D721Med (cell line): ENCODE measurements at regions not wholly inside any gene's neighbourhood (a gene's known extent, or its start where the extent isn't known, plus 50 kb on each side); places are given as distances from the start of the nearest gene placed in this dataset.

Experiments used
- DNase-seq: peaks from one replicate; pipeline ENCODE4 v3.0.0; 2011; ENCODE audit warnings: low spot score; ENCODE audit not compliant: insufficient read length
- FAIRE-seq: peaks from 2 replicates; lab custom pipeline; 2011; peaks lifted over from hg19 to GRCh38; lab: Jason Lieb, UNC
- TF ChIP-seq, protein P1 (sequence below): IDR thresholded peaks from 2 replicates; pipeline ENCODE4 v1.5.1; 2012; ENCODE audit warnings: mild to moderate bottlenecking, control low read depth; ENCODE audit not compliant: insufficient read depth; ENCODE audit errors: missing control alignments

DNA sequence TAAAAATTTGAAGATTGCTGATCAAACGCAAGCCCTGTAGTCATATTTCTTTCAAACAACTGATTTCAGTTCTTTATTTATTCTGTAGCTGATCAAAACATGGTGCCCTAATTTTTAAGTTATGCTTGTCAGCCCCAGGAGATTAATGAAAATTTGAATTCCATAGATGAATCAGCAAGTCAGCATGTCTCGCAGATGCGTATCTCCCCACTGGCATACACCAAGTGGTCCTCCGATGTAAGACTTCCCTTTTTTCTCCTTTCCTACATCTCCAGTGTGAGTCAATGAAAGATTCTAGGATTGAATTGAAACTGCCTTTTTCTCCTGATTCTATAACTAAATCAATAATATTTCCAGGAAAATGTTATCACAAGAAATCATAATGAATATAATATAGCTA is 539.6 kb upstream of the NOX3 start:
- TF ChIP-seq, protein P1, sequence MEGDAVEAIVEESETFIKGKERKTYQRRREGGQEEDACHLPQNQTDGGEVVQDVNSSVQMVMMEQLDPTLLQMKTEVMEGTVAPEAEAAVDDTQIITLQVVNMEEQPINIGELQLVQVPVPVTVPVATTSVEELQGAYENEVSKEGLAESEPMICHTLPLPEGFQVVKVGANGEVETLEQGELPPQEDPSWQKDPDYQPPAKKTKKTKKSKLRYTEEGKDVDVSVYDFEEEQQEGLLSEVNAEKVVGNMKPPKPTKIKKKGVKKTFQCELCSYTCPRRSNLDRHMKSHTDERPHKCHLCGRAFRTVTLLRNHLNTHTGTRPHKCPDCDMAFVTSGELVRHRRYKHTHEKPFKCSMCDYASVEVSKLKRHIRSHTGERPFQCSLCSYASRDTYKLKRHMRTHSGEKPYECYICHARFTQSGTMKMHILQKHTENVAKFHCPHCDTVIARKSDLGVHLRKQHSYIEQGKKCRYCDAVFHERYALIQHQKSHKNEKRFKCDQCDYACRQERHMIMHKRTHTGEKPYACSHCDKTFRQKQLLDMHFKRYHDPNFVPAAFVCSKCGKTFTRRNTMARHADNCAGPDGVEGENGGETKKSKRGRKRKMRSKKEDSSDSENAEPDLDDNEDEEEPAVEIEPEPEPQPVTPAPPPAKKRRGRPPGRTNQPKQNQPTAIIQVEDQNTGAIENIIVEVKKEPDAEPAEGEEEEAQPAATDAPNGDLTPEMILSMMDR, result no peak
- DNase-seq (no peak), FAIRE-seq (no peak)

DNA sequence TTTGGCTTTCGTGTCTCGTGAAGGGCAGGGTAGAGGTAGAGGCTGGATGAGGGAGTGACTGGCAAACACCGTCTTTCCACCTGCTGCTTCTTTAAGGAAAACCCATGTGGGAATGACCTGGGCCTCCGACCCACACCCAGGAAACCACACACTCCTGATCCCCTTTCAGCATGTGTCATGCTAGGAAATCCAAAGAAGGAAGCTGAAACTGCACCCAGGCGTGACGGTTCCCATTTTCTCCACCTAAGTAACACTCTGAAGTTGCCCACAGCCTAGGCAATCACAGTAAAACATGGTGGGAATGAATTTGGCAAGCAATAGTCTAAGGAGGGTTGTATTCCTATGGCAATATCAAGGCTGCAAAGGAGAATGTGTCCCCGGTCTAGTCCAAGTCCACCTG is 538.4 kb upstream of the NOX3 start:
- FAIRE-seq (no peak), DNase-seq (no peak)
- TF ChIP-seq, protein P1, result no peak

DNA sequence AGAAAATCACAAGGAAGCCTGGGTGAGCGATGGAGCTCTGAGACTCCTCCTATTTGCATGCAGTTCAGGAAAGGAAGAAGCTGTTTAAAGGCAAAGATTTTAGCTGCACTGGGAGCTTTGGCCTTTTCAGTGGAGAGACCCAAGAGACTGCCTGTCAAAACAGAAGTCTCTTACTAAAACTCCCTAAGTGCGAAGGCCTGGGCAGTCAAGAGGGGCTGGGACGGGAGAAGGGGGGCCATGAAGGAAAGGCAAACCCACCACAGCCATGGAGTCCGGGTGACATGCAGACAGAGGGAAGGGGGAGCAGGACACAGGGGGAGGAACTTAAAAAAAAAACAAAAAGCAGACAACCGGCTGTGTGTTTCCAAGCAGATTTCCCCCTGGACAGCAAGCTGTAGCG is 537.6 kb upstream of the NOX3 start:
- FAIRE-seq (no peak), DNase-seq (no peak)
- TF ChIP-seq, protein P1, result no peak

DNA sequence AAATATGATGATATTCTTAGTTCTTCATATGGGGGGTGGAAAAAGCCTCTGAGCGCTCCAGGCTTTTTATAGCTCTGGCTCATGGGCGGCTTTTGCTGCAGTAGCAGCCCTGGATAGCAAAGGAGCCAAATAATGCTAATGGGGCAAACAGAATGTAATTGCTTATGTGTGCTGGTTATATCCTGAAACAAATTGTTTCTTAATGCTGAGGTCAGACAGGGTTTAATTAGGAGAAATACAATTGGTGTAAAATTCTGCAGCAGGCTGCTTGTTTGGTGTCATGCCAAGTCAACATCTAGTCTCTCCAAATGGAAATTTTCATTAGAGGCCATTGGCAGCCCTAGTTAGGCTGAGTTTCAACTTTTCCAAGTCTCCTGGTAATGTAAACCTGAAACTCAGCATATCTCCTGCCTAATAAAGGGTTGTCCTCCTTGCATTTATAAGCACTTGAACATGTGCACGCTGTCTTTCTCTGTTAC is 530.1 kb upstream of the NOX3 start:
- no peak for DNase-seq
- TF ChIP-seq, protein P1, result no peak
- FAIRE-seq, result no peak

DNA sequence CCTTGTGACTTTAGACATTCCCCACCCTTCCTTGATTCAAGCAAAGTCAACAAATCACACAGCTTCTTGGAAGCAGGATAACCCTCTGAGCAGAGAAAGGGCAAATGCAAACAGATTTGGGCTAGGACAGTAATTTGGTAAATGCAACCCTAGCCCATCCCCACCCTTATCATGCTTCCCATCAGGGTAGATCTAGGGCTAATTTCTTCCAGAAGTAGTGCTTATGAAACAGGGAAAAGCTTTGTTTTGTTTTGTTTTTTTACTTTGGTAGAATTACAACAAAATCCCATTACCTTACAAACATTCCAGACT is 525.1 kb upstream of the NOX3 start:
- TF ChIP-seq, protein P1, result no peak
- DNase-seq, result no peak
- no peak for FAIRE-seq

DNA sequence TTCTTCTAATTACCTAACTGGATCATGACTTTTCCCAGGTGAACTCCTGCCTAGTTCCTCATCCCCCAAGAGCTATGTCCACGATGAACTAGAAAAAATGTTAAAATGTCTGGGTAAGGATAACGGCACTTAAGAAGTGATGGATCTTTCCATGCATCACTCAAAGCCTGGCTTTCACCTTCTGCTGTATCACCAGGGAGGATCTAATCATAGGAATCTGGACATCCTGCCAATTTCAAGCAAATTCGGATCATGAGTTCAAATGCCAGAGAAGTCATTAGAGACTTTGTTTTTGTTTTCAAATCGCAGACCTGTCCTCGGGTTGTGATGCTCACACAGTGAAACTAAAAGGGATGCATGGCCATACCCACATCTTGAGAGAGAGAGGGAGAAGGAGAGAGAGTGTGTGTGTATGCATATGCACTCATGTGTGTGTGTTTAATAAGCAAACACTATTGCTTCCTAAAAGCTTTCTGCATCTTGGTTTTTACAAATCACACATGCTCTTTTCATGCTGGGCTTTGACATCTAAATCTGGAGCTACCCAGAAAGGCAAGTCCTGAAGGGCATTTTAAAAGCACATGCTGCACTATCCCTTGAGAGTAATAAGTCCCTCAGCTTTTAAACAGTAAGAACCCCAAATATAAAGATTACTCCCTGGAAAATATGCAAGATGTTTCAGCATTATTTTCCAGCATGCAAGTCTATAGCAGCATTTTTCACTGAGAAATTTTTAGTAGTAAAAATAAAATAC is 524.6 kb upstream of the NOX3 start:
- TF ChIP-seq, protein P1, result no peak
- DNase-seq, result no peak
- FAIRE-seq, result no peak

DNA sequence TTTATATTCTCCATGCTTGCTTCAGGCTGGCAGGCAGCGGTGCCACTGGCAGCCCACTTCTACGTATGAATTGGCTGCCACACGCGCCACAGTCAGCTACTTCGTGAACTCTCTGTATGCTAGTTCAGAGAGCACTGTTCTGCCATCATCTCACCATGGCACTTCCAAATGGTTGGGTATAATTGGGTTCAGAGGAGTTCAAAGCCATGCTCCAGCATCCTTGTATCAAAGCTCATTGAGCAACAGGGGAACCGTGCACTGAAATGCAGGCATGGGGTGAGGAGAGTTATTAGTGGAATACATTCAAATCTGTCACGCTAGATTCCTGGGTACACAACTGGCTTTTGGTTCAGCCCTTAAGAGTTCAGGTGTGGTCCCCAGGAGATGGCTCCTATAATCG is 519.9 kb upstream of the NOX3 start:
- DNase-seq, result no peak
- TF ChIP-seq, protein P1, result no peak
- FAIRE-seq, result no peak
